Mesenchymal stem cell (in vitro differentiated cells and primary cell): ENCODE measurements at regions not wholly inside any gene's neighbourhood (a gene's known extent, or its start where the extent isn't known, plus 50 kb on each side); places are given as distances from the start of the nearest gene placed in this dataset.

ENCODE experiments used
- DNase-seq: peaks from one replicate; pipeline ENCODE4 v3.0.0-alpha.2; 2013
- H2AFZ ChIP-seq: one replicate; pipeline ENCODE4 v1.6.1; 2013; ENCODE audit warnings: low read depth, mild to moderate bottlenecking, control low read depth, inconsistent platforms, low read length, moderate library complexity
- H2AK5ac ChIP-seq: 2 replicates; pipeline ENCODE4 v1.6.1; 2013; ENCODE audit warnings: low read length, moderate library complexity, mild to moderate bottlenecking, inconsistent platforms; ENCODE audit not compliant: severe bottlenecking
- H2BK120ac ChIP-seq: one replicate; pipeline ENCODE4 v1.6.1; 2013; ENCODE audit warnings: low read depth, mild to moderate bottlenecking, inconsistent platforms, low read length, moderate library complexity
- H2BK12ac ChIP-seq, 2 experiments: one replicate each; pipeline ENCODE4 v1.6.1; 2013; ENCODE audit warnings: inconsistent platforms in 2 of 2, low read length in 2 of 2, mild to moderate bottlenecking in 2 of 2, moderate library complexity in 2 of 2, control low read depth in 1 of 2
- H2BK15ac ChIP-seq: one replicate; pipeline ENCODE4 v1.6.1; 2013; ENCODE audit warnings: mild to moderate bottlenecking, low read depth, inconsistent platforms; ENCODE audit not compliant: poor library complexity, severe bottlenecking
- H2BK5ac ChIP-seq: 2 replicates; pipeline ENCODE4 v1.6.1; 2013; ENCODE audit warnings: low read depth, mild to moderate bottlenecking, low read length, control low read depth, inconsistent platforms; ENCODE audit not compliant: poor library complexity, severe bottlenecking
- H3K14ac ChIP-seq, 2 experiments: one replicate each; pipeline ENCODE4 v1.6.1; 2013; ENCODE audit warnings: inconsistent platforms in 2 of 2, low read length in 2 of 2, control low read depth in 1 of 2, mild to moderate bottlenecking in 1 of 2, moderate library complexity in 1 of 2
- H3K18ac ChIP-seq, 2 experiments: one replicate each; pipeline ENCODE4 v1.6.1; 2013; ENCODE audit warnings: inconsistent platforms in 2 of 2, low read length in 2 of 2, control low read depth in 1 of 2, low read depth in 1 of 2, mild to moderate bottlenecking in 1 of 2
- H3K23ac ChIP-seq, 2 experiments: one replicate each; pipeline ENCODE4 v1.6.1; 2013; ENCODE audit warnings: inconsistent platforms in 2 of 2, low read length in 2 of 2, mild to moderate bottlenecking in 2 of 2, moderate library complexity in 2 of 2, control low read depth in 1 of 2
- H3K27ac ChIP-seq: 2 replicates; pipeline ENCODE4 v1.5.1; 2013; ENCODE audit warnings: mild to moderate bottlenecking, moderate library complexity, low read length, control low read depth, inconsistent platforms; ENCODE audit not compliant: poor library complexity, severe bottlenecking
- H3K27me3 ChIP-seq, 2 experiments: 2 replicates each; pipeline versions ENCODE4 v1.6.1 to v1.7.0; 2013; ENCODE audit warnings: low read length in 2 of 2, mild to moderate bottlenecking in 2 of 2, moderate library complexity in 2 of 2, control low read depth in 1 of 2, inconsistent platforms in 1 of 2; ENCODE audit not compliant: control insufficient read depth in 1 of 2, insufficient read depth in 1 of 2
- H3K36me3 ChIP-seq, 2 experiments: 2 replicates each; pipeline versions ENCODE4 v1.6.1 to v1.7.0; 2013; ENCODE audit warnings: low read length in 2 of 2, control low read depth in 1 of 2, inconsistent platforms in 1 of 2, low read depth in 1 of 2, mild to moderate bottlenecking in 1 of 2; ENCODE audit not compliant: insufficient read depth in 2 of 2, control insufficient read depth in 1 of 2
- H3K4ac ChIP-seq, 2 experiments: one replicate each; pipeline ENCODE4 v1.6.1; 2013; ENCODE audit warnings: inconsistent platforms in 2 of 2, low read length in 2 of 2, mild to moderate bottlenecking in 2 of 2, moderate library complexity in 2 of 2, control low read depth in 1 of 2, low read depth in 1 of 2
- H3K4me1 ChIP-seq: 2 replicates; pipeline ENCODE4 v1.6.1; 2013; ENCODE audit warnings: low read depth, low read length, control low read depth; ENCODE audit not compliant: control insufficient read depth, insufficient read depth
- H3K4me2 ChIP-seq: 2 replicates; pipeline ENCODE4 v1.6.1; 2013; ENCODE audit warnings: low read length, mild to moderate bottlenecking, inconsistent platforms; ENCODE audit not compliant: poor library complexity, severe bottlenecking
- H3K4me3 ChIP-seq, 2 experiments: 2 replicates each; pipeline versions ENCODE4 v1.5.1 to v1.7.0; 2013; ENCODE audit warnings: low read length in 2 of 2, mild to moderate bottlenecking in 2 of 2, control low read depth in 1 of 2, low read depth in 1 of 2; ENCODE audit not compliant: insufficient read depth in 1 of 2
- H3K79me1 ChIP-seq: replicated peaks from 2 replicates; pipeline ENCODE4 v1.6.1; 2013; ENCODE audit warnings: mild to moderate bottlenecking, control low read depth, low read length, inconsistent platforms; ENCODE audit not compliant: poor library complexity, severe bottlenecking
- H3K9ac ChIP-seq: 2 replicates; pipeline ENCODE4 v1.7.0; 2013; ENCODE audit warnings: mild to moderate bottlenecking, low read length, moderate library complexity
- H3K9me3 ChIP-seq: 2 replicates; pipeline ENCODE4 v1.7.0; 2013; ENCODE audit warnings: mild to moderate bottlenecking, low read length; ENCODE audit not compliant: control insufficient read depth
- H4K8ac ChIP-seq: one replicate; pipeline ENCODE4 v1.6.1; 2013; ENCODE audit warnings: inconsistent platforms, mild to moderate bottlenecking, low read length, moderate library complexity
- H4K91ac ChIP-seq: one replicate; pipeline ENCODE4 v1.6.1; 2013; ENCODE audit warnings: mild to moderate bottlenecking, low read length, inconsistent platforms
- WGBS: methylation state at CpG from one replicate; pipeline ENCODE4 v1.1.7; 2013; ENCODE audit warnings: mixed read lengths; 5-methylcytosine and 5-hydroxymethylcytosine counted together

DNA sequence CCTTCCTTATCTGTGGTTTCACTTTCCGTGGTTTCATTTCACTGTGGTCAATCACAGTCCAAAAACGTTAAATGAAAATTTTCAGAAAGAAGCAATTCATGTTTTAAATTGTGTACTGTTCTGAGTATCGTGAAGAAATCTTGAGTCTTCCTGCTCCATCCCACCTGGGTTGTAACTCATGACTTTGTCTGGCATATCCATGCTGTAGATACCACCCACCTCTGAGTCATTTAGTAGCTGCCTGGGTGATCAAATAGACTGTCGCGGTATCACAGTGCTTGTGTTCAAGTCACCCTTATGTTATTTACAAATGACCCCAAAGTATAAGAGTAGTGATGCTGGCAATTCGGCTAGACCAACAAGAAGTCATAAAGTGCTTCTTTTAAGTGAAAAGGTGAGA is 521.2 kb downstream of the AACS start:
- no peak overlapping the region for H3K9ac ChIP-seq
- no peaks in the 10 kb centered on the region for H3K4me1 ChIP-seq
- no peak overlapping the region for H2BK120ac ChIP-seq
- no peak overlapping the region for H3K4ac ChIP-seq
- H3K27me3 ChIP-seq, result no peaks in the 10 kb centered on the region
- H2BK5ac ChIP-seq, result no peak overlapping the region
- peaks cover 0 to 4% of the 10 kb centered on the region in 2 experiments for H3K36me3 ChIP-seq
- peaks cover 43% of the 10 kb centered on the region for H3K9me3 ChIP-seq
- H3K27ac ChIP-seq, result no peak overlapping the region
- H2BK15ac ChIP-seq, result no peak overlapping the region
- H3K23ac ChIP-seq, result no peak overlapping the region
- H3K4me3 ChIP-seq, result no peak overlapping the region
- no peak for DNase-seq
- no peak overlapping the region for H4K8ac ChIP-seq
- no peak overlapping the region for H4K91ac ChIP-seq
- WGBS, result 72% methylated on average over 5 of the region's 6 CpGs
- no peak overlapping the region for H3K18ac ChIP-seq
- no peak overlapping the region for H3K4me2 ChIP-seq
- no peak overlapping the region for H2BK12ac ChIP-seq
- H2AK5ac ChIP-seq, result no peak overlapping the region
- no peak overlapping the region for H2AFZ ChIP-seq
- no peak overlapping the region for H3K14ac ChIP-seq
- H3K79me1 ChIP-seq, result no peaks in the 10 kb centered on the region

DNA sequence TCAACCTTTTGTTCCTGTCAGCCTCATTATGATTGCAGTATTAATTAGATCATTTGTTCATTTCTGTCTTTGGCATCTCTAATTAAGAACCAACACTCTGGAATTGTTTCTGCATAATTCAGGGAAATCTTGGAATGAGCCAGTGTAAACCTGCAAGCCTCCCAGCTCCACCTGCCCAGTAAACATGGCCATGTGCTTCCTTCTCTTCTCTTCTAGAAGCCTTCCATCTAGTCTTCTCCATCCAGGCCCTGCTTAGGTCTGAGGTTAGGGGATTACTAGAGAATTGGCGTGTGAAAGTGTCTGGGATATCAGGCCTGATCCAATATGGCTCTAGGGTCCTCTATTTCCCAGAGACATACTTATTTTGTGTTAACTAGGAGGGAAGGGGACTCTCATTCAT is 528.0 kb downstream of the AACS start:
- H3K4me1 ChIP-seq, result no peaks in the 10 kb centered on the region
- no peak overlapping the region for H4K8ac ChIP-seq
- H2BK5ac ChIP-seq, result no peak overlapping the region
- no peak overlapping the region for H3K4me3 ChIP-seq
- no peak overlapping the region for H3K14ac ChIP-seq
- no peak overlapping the region for H3K27ac ChIP-seq
- H3K4ac ChIP-seq, result no peak overlapping the region
- H4K91ac ChIP-seq, result no peak overlapping the region
- no peaks in the 10 kb centered on the region for H3K79me1 ChIP-seq
- H2AFZ ChIP-seq, result no peak overlapping the region
- H2BK120ac ChIP-seq, result no peak overlapping the region
- H2BK15ac ChIP-seq, result no peak overlapping the region
- no peaks in the 10 kb centered on the region for H3K36me3 ChIP-seq
- peaks cover 37% of the 10 kb centered on the region for H3K9me3 ChIP-seq
- H3K27me3 ChIP-seq, result no peaks in the 10 kb centered on the region
- H2BK12ac ChIP-seq, result no peak overlapping the region
- H3K23ac ChIP-seq, result no peak overlapping the region
- no peak overlapping the region for H3K18ac ChIP-seq
- H3K4me2 ChIP-seq, result no peak overlapping the region
- no peak for DNase-seq
- WGBS, result no CpG with 5 or more reads among the region's 1 CpG
- no peak overlapping the region for H3K9ac ChIP-seq
- H2AK5ac ChIP-seq, result no peak overlapping the region

DNA sequence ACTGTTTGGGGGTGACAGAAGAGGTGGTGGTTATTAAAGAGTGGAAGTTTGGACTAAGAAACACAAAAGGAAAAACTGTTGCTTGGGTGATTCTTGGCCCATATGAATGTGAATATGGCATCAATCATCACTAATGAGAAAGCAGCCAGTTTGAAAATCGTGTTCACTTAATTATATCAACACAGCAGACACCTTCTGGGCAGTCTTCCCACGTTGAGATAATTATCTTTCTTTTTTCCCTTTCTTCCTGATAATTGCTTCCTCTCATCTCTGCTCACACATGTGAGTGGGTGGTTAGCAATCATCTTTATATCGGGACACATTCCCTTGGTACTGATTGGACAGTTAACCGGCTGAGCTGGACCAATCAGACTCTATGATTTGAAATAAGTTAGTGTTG is 539.7 kb downstream of the AACS start:
- Histone ChIP-seq H2BK15ac (no peak overlapping the region), H3K27me3 (no peaks in the 10 kb centered on the region), H2BK12ac (no peak overlapping the region), H3K9me3 (peaks cover 4% of the 10 kb centered on the region), H2BK120ac (no peak overlapping the region), H3K79me1 (no peaks in the 10 kb centered on the region), H3K4me3 (no peak overlapping the region), H4K91ac (no peak overlapping the region), H3K18ac (no peak overlapping the region), H3K36me3 (no peaks in the 10 kb centered on the region), H4K8ac (no peak overlapping the region), H3K9ac (no peak overlapping the region), H3K23ac (no peak overlapping the region), H3K4ac (no peak overlapping the region), H2AK5ac (no peak overlapping the region), H3K27ac (no peak overlapping the region), H3K4me2 (no peak overlapping the region), H2AFZ (no peak overlapping the region), H3K14ac (no peak overlapping the region), H3K4me1 (no peaks in the 10 kb centered on the region), H2BK5ac (no peak overlapping the region)
- DNase-seq, result no peak
- 61% methylated on average over 4 of the region's 4 CpGs for WGBS

DNA sequence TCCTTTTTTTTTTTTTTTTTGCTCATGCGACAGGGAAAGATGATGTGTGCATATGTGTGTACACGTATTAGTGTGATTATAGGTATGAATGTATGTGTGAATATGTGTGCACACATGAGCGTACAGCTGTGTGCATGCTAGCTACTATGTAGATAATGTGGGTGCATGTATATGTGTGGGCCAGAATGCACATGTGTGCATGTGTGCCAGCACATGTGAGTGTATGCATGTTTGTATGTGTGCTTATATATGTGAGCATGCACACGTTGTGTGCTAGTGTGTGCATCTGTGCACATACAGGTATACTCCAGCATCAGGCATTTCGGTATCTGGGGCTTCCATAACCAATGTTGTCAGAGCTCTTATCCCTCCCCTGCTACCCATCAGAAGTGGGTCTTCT is 541.1 kb downstream of the AACS start:
- H3K79me1 ChIP-seq, result no peaks in the 10 kb centered on the region
- no peak overlapping the region for H3K23ac ChIP-seq
- no peak overlapping the region for H3K4me3 ChIP-seq
- H3K27me3 ChIP-seq, result no peaks in the 10 kb centered on the region
- no peak overlapping the region for H3K4me2 ChIP-seq
- H4K8ac ChIP-seq, result no peak overlapping the region
- no peak overlapping the region for H2BK5ac ChIP-seq
- WGBS, result 80% methylated on average over 5 of the region's 5 CpGs
- no peaks in the 10 kb centered on the region for H3K36me3 ChIP-seq
- H3K4me1 ChIP-seq, result no peaks in the 10 kb centered on the region
- H3K4ac ChIP-seq, result no peak overlapping the region
- no peak overlapping the region for H3K18ac ChIP-seq
- H3K9ac ChIP-seq, result no peak overlapping the region
- no peak overlapping the region for H4K91ac ChIP-seq
- H3K9me3 ChIP-seq, result no peaks in the 10 kb centered on the region
- no peak overlapping the region for H2BK15ac ChIP-seq
- DNase-seq, result no peak
- H2AK5ac ChIP-seq, result no peak overlapping the region
- no peak overlapping the region for H3K14ac ChIP-seq
- H2AFZ ChIP-seq, result no peak overlapping the region
- H2BK120ac ChIP-seq, result no peak overlapping the region
- H2BK12ac ChIP-seq, result no peak overlapping the region
- H3K27ac ChIP-seq, result no peak overlapping the region
